ENCODE measurements at regions not wholly inside any gene's neighbourhood (a gene's known extent, or its start where the extent isn't known, plus 50 kb on each side); places are given as distances from the start of the nearest gene placed in this dataset.

DNA sequence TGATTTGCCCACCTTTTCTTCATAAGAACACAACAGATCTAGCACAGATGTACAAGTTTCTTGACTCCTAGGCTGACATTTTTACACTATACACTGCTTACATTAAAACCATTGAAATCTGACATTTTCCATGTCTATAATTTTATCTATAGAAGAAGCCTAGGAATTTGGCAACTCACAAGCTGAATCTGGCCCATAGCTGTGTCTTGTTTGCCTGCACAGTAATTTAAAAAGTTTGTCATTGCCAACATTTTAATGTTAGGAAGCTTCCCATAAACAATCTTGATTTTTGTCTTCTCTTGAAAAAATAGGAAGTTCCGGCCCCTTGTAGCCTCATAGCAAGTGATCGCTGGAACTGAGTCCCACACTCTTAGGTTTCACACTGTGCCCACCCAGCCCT is 394.6 kb upstream of the AZI2 start:
- TF ChIP-seq EZH2phosphoT487 (IDR thresholded peaks at IDR 0.05) = no peak
- no peak for TF ChIP-seq CTCF (IDR thresholded peaks at IDR 0.05)
- no peak for TF ChIP-seq EZH2 (IDR thresholded peaks at IDR 0.05)
- Mint-ChIP-seq H3K9me3 (no peaks in the 10 kb centered on the region), H3K4me1 (peaks cover 7% of the 10 kb centered on the region), H3K27ac (no peak overlapping the region), H3K4me3 (no peak overlapping the region), H3K27me3 (ENCODE audit: insufficient read depth, low read depth) (no peaks in the 10 kb centered on the region), H3K36me3 (no peaks in the 10 kb centered on the region)
- H3K4me1 ChIP-seq = no peaks in the 10 kb centered on the region
- no peaks in the 10 kb centered on the region for H3F3A ChIP-seq (ENCODE audit: low read depth)
- H2AFZ ChIP-seq (replicated peaks) = no peak overlapping the region
- H3K27ac ChIP-seq = no peak overlapping the region
- H3K27me3 ChIP-seq = no peaks in the 10 kb centered on the region
- no peaks in the 10 kb centered on the region for H3K9me3 ChIP-seq (ENCODE audit: low read depth)
- H3K36me3 ChIP-seq = no peaks in the 10 kb centered on the region
- H3K4me2 ChIP-seq = no peak overlapping the region
- no peaks in the 10 kb centered on the region for H4K20me1 ChIP-seq (ENCODE audit: low read depth)
- no peak overlapping the region for H3K9ac ChIP-seq
- no peak overlapping the region for H3K4me3 ChIP-seq
- no peaks in the 10 kb centered on the region for H3K79me2 ChIP-seq (ENCODE audit: low read depth)
- DNase-seq (ENCODE audit: low spot score) = no peak

- DNase-seq (ENCODE audit: low spot score) = no peak
- no peaks in the 10 kb centered on the region for H4K20me1 ChIP-seq (ENCODE audit: low read depth)
- H3K36me3 Mint-ChIP-seq = no peaks in the 10 kb centered on the region
- peaks cover 7% of the 10 kb centered on the region for H3K4me1 Mint-ChIP-seq
- H3K27me3 ChIP-seq = no peaks in the 10 kb centered on the region
- H3K79me2 ChIP-seq (ENCODE audit: low read depth) = no peaks in the 10 kb centered on the region
- TF ChIP-seq CTCF (IDR thresholded peaks at IDR 0.05) = no peak
- TF ChIP-seq EZH2 (IDR thresholded peaks at IDR 0.05) = no peak
- no peak for TF ChIP-seq EZH2phosphoT487 (IDR thresholded peaks at IDR 0.05)
- no peak overlapping the region for H3K4me3 Mint-ChIP-seq
- no peak overlapping the region for H3K27ac ChIP-seq
- no peaks in the 10 kb centered on the region for H3K9me3 Mint-ChIP-seq
- no peaks in the 10 kb centered on the region for H3F3A ChIP-seq (ENCODE audit: low read depth)
- H3K27me3 Mint-ChIP-seq (ENCODE audit: insufficient read depth, low read depth) = no peaks in the 10 kb centered on the region
- H2AFZ ChIP-seq (replicated peaks) = no peak overlapping the region
- no peak overlapping the region for H3K9ac ChIP-seq
- H3K27ac Mint-ChIP-seq = no peak overlapping the region
- H3K4me1 ChIP-seq = no peaks in the 10 kb centered on the region
- no peaks in the 10 kb centered on the region for H3K36me3 ChIP-seq
- H3K4me2 ChIP-seq = no peak overlapping the region
- no peaks in the 10 kb centered on the region for H3K9me3 ChIP-seq (ENCODE audit: low read depth)
- no peak overlapping the region for H3K4me3 ChIP-seq
These were observed 395.2 kb upstream of the AZI2 start for GRCh38 chr3:28743831-28744230.

DNA sequence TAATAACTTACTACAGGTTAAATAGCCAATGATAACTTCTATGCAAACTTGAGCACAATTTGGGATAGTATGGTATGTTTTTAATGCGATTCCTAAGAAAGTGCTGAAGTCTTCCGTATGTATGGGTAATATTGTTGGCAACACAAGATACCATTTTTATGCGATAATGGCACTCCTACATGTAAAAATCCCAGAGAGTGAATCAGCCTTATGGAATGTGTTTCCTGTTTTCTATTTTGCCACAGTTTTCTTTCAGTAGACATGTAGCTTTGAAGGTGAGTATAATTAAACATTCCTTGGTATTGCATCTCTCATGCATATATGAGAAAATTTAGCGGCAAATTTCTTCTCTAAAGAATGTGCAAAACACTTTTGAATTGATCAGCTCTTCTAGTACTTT is 396.8 kb upstream of the AZI2 start:
- no peak for DNase-seq (ENCODE audit: low spot score)
- no peak for TF ChIP-seq EZH2 (IDR thresholded peaks at IDR 0.05)
- no peak for TF ChIP-seq CTCF (IDR thresholded peaks at IDR 0.05)
- no peak for TF ChIP-seq EZH2phosphoT487 (IDR thresholded peaks at IDR 0.05)
- Mint-ChIP-seq H3K27me3 (ENCODE audit: insufficient read depth, low read depth) (no peaks in the 10 kb centered on the region), H3K9me3 (peaks cover 10% of the 10 kb centered on the region), H3K36me3 (peaks cover 2% of the 10 kb centered on the region), H3K4me3 (no peak overlapping the region), H3K27ac (no peak overlapping the region), H3K4me1 (peaks cover 7% of the 10 kb centered on the region)
- H3K9me3 ChIP-seq (ENCODE audit: low read depth) = no peaks in the 10 kb centered on the region
- H3K4me2 ChIP-seq = no peak overlapping the region
- no peaks in the 10 kb centered on the region for H3K79me2 ChIP-seq (ENCODE audit: low read depth)
- no peaks in the 10 kb centered on the region for H3K4me1 ChIP-seq
- H4K20me1 ChIP-seq (ENCODE audit: low read depth) = no peaks in the 10 kb centered on the region
- no peak overlapping the region for H3K27ac ChIP-seq
- no peaks in the 10 kb centered on the region for H3K27me3 ChIP-seq
- no peaks in the 10 kb centered on the region for H3K36me3 ChIP-seq
- no peaks in the 10 kb centered on the region for H3F3A ChIP-seq (ENCODE audit: low read depth)
- no peak overlapping the region for H2AFZ ChIP-seq (replicated peaks)
- no peak overlapping the region for H3K9ac ChIP-seq
- H3K4me3 ChIP-seq = no peak overlapping the region
